ENCODE measurements at regions not wholly inside any gene's neighbourhood (a gene's known extent, or its start where the extent isn't known, plus 50 kb on each side); places are given as distances from the start of the nearest gene placed in this dataset.

- no TSS peak for BruUV-seq (replicated peaks)
Observed at GRCh38 chr20:52427960-52428359, 236.4 kb upstream of the ZFP64 start.

GRCh38 chr20:52426856-52427255, 235.3 kb upstream of the ZFP64 start:
- ChIA-PET CTCF (no interaction called here), POLR2A (ENCODE audit: low non-redundant PET) (no interaction called here)
- Histone ChIP-seq H3K4me1 (ENCODE audit: insufficient read depth, low read length, poor library complexity, severe bottlenecking) (no peaks in the 10 kb centered on the region), H3K4me3 (ENCODE audit: low read depth, low read length, poor library complexity, severe bottlenecking) (no peak overlapping the region), H3K27ac (ENCODE audit: low read depth, low read length, poor library complexity, severe bottlenecking) (no peak overlapping the region), H3K9me3 (ENCODE audit: low read depth, low read length, poor library complexity, severe bottlenecking) (no peaks in the 10 kb centered on the region), H3K36me3 (ENCODE audit: insufficient read depth, low read length, poor library complexity, severe bottlenecking) (no peaks in the 10 kb centered on the region), H3K27me3 (replicated peaks; ENCODE audit: insufficient read depth, low read depth, low read length, poor library complexity) (no peaks in the 10 kb centered on the region)
- no peak for TF ChIP-seq CTCF (conservative IDR thresholded peaks at IDR 0.05; ENCODE audit: low read depth, low read length)
- TF ChIP-seq EZH2 (IDR thresholded peaks at IDR 0.05; ENCODE audit: borderline replicate concordance, low read depth, low read length, poor library complexity, severe bottlenecking) = no peak
- no peak for DNase-seq (ENCODE audit: low spot score)
- BruUV-seq (replicated peaks) = no TSS peak
- intact Hi-C loops (cut with micrococcal nuclease; ENCODE audit: unreplicated experiment) = no loop called here

More at GRCh38 chr20:52427960-52428359, 236.4 kb upstream of the ZFP64 start:
- TF ChIP-seq EZH2 (IDR thresholded peaks at IDR 0.05; ENCODE audit: borderline replicate concordance, low read depth, low read length, poor library complexity, severe bottlenecking) (no peak), CTCF (conservative IDR thresholded peaks at IDR 0.05; ENCODE audit: low read depth, low read length) (no peak)
- Histone ChIP-seq H3K36me3 (ENCODE audit: insufficient read depth, low read length, poor library complexity, severe bottlenecking) (no peaks in the 10 kb centered on the region), H3K4me3 (ENCODE audit: low read depth, low read length, poor library complexity, severe bottlenecking) (no peak overlapping the region), H3K4me1 (ENCODE audit: insufficient read depth, low read length, poor library complexity, severe bottlenecking) (no peaks in the 10 kb centered on the region), H3K9me3 (ENCODE audit: low read depth, low read length, poor library complexity, severe bottlenecking) (no peaks in the 10 kb centered on the region), H3K27me3 (replicated peaks; ENCODE audit: insufficient read depth, low read depth, low read length, poor library complexity) (no peaks in the 10 kb centered on the region), H3K27ac (ENCODE audit: low read depth, low read length, poor library complexity, severe bottlenecking) (no peak overlapping the region)
- CTCF ChIA-PET = no interaction called here
- POLR2A ChIA-PET (ENCODE audit: low non-redundant PET) = no interaction called here
- intact Hi-C loops (cut with micrococcal nuclease; ENCODE audit: unreplicated experiment) = no loop called here
- DNase-seq (ENCODE audit: low spot score) = no peak

GRCh38 chr20:52425701-52426100, 234.1 kb upstream of the ZFP64 start:
- no peaks in the 10 kb centered on the region for H3K36me3 ChIP-seq (ENCODE audit: insufficient read depth, low read length, poor library complexity, severe bottlenecking)
- no TSS peak for BruUV-seq (replicated peaks)
- intact Hi-C loops (cut with micrococcal nuclease; ENCODE audit: unreplicated experiment) = no loop called here
- no peak for DNase-seq (ENCODE audit: low spot score)
- no peak overlapping the region for H3K27ac ChIP-seq (ENCODE audit: low read depth, low read length, poor library complexity, severe bottlenecking)
- POLR2A ChIA-PET (ENCODE audit: low non-redundant PET) = no interaction called here
- H3K4me1 ChIP-seq (ENCODE audit: insufficient read depth, low read length, poor library complexity, severe bottlenecking) = no peaks in the 10 kb centered on the region
- no peaks in the 10 kb centered on the region for H3K9me3 ChIP-seq (ENCODE audit: low read depth, low read length, poor library complexity, severe bottlenecking)
- H3K27me3 ChIP-seq (replicated peaks; ENCODE audit: insufficient read depth, low read depth, low read length, poor library complexity) = no peaks in the 10 kb centered on the region
- CTCF ChIA-PET = no interaction called here
- TF ChIP-seq EZH2 (IDR thresholded peaks at IDR 0.05; ENCODE audit: borderline replicate concordance, low read depth, low read length, poor library complexity, severe bottlenecking) (no peak), CTCF (conservative IDR thresholded peaks at IDR 0.05; ENCODE audit: low read depth, low read length) (no peak)
- H3K4me3 ChIP-seq (ENCODE audit: low read depth, low read length, poor library complexity, severe bottlenecking) = no peak overlapping the region
